ENCODE measurements at regions not wholly inside any gene's neighbourhood (a gene's known extent, or its start where the extent isn't known, plus 50 kb on each side); places are given as distances from the start of the nearest gene placed in this dataset.

DNA sequence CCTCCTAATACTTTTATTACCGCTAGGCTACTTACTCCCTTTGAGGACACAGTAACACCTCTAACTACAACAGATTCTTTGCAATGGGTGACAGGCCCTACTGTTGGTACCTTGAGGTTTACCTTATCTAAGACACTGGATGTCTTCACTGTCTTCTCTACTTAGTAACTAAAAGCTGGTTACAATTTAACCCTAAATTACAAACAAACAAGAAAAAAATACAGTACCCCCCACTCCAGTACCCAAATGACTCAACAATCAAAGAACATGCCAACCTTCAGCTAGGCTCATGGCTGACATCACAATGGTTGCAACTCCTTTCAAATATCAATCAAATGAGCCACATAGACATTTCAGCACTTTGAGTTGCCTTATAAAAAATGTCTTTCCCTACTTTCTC is 198.0 kb downstream of the GUCY2F start:
- TF ChIP-seq, protein P1, sequence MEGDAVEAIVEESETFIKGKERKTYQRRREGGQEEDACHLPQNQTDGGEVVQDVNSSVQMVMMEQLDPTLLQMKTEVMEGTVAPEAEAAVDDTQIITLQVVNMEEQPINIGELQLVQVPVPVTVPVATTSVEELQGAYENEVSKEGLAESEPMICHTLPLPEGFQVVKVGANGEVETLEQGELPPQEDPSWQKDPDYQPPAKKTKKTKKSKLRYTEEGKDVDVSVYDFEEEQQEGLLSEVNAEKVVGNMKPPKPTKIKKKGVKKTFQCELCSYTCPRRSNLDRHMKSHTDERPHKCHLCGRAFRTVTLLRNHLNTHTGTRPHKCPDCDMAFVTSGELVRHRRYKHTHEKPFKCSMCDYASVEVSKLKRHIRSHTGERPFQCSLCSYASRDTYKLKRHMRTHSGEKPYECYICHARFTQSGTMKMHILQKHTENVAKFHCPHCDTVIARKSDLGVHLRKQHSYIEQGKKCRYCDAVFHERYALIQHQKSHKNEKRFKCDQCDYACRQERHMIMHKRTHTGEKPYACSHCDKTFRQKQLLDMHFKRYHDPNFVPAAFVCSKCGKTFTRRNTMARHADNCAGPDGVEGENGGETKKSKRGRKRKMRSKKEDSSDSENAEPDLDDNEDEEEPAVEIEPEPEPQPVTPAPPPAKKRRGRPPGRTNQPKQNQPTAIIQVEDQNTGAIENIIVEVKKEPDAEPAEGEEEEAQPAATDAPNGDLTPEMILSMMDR (IDR thresholded peaks at IDR 0.05; ENCODE audit: borderline replicate concordance, extremely low read depth, low read length, poor library complexity, severe bottlenecking): no peak
- no peak for TF ChIP-seq EZH2 (IDR thresholded peaks at IDR 0.05; ENCODE audit: borderline replicate concordance, low read depth, low read length, severe bottlenecking)
